ENCODE measurements at regions not wholly inside any gene's neighbourhood (a gene's known extent, or its start where the extent isn't known, plus 50 kb on each side); places are given as distances from the start of the nearest gene placed in this dataset.
"Not testable (repeated sequence)": the region's sequence is repeated elsewhere in the genome, so short reads cannot be mapped to it uniquely, and the experiment has no call there.

- Mint-ChIP-seq H3K27me3 (ENCODE audit: insufficient read depth, unreplicated experiment) (peaks cover 5% of the 10 kb centered on the region), H3K9me3 (ENCODE audit: unreplicated experiment) (no peaks in the 10 kb centered on the region), H3K36me3 (ENCODE audit: insufficient read depth, unreplicated experiment) (no peaks in the 10 kb centered on the region), H3K4me3 (ENCODE audit: unreplicated experiment) (no peak overlapping the region), H3K4me1 (ENCODE audit: low read depth, unreplicated experiment) (no peaks in the 10 kb centered on the region), H3K27ac (ENCODE audit: unreplicated experiment) (no peak overlapping the region)
- no TSS peak for BruUV-seq (replicated peaks)
- ChIA-PET POLR2A (no interaction called here), CTCF (no interaction called here)
- 0 out of 2 replicates have a peak, but pooled peaks cover 6% of the 10 kb centered on the region for H3K4me1 ChIP-seq
- TF ChIP-seq CTCF (IDR thresholded peaks at IDR 0.05; ENCODE audit: insufficient read depth in 1 of 2, low read depth in 1 of 2, low read length in 1 of 2, severe bottlenecking in 1 of 2, unreplicated experiment in 1 of 2): no peak
- no peaks in the 10 kb centered on the region for H3K36me3 ChIP-seq (ENCODE audit: control insufficient read depth, insufficient read depth, low read length)
- DNase-seq: no peak
- intact Hi-C loops (cut with micrococcal nuclease; ENCODE audit: unreplicated experiment): no loop called here
- no peak overlapping the region for H3K4me3 ChIP-seq (ENCODE audit: low read depth, low read length)
- no peaks in the 10 kb centered on the region for H3K27me3 ChIP-seq (replicated peaks; ENCODE audit: control insufficient read depth, insufficient read depth, low read length)
- no peaks in the 10 kb centered on the region for H3K9me3 ChIP-seq
Observed at GRCh38 chr1:222057162-222057561, 315.3 kb upstream of the DUSP10 start.

GRCh38 chr1:222054416-222054815 lies 312.5 kb upstream of the DUSP10 start:
- Mint-ChIP-seq H3K4me1 (ENCODE audit: low read depth, unreplicated experiment) (no peaks in the 10 kb centered on the region), H3K4me3 (ENCODE audit: unreplicated experiment) (no peak overlapping the region), H3K9me3 (ENCODE audit: unreplicated experiment) (no peaks in the 10 kb centered on the region), H3K36me3 (ENCODE audit: insufficient read depth, unreplicated experiment) (no peaks in the 10 kb centered on the region), H3K27me3 (ENCODE audit: insufficient read depth, unreplicated experiment) (peaks cover 5% of the 10 kb centered on the region), H3K27ac (ENCODE audit: unreplicated experiment) (no peak overlapping the region)
- intact Hi-C loops (cut with micrococcal nuclease; ENCODE audit: unreplicated experiment): no loop called here
- ChIA-PET CTCF (no interaction called here), POLR2A (no interaction called here)
- Histone ChIP-seq H3K36me3 (ENCODE audit: control insufficient read depth, insufficient read depth, low read length) (no peaks in the 10 kb centered on the region), H3K9me3 (no peaks in the 10 kb centered on the region), H3K4me1 (no peaks in the 10 kb centered on the region), H3K27me3 (replicated peaks; ENCODE audit: control insufficient read depth, insufficient read depth, low read length) (no peaks in the 10 kb centered on the region), H3K4me3 (ENCODE audit: low read depth, low read length) (no peak overlapping the region)
- BruUV-seq (replicated peaks): no TSS peak
- DNase-seq: no peak
- TF ChIP-seq CTCF (IDR thresholded peaks at IDR 0.05; ENCODE audit: insufficient read depth in 1 of 2, low read depth in 1 of 2, low read length in 1 of 2, severe bottlenecking in 1 of 2, unreplicated experiment in 1 of 2): no peak

- intact Hi-C loops (cut with micrococcal nuclease; ENCODE audit: unreplicated experiment): no loop called here
- H3K4me1 ChIP-seq: no peaks in the 10 kb centered on the region
- Mint-ChIP-seq H3K27me3 (ENCODE audit: insufficient read depth, unreplicated experiment) (peaks cover 5% of the 10 kb centered on the region), H3K4me3 (ENCODE audit: unreplicated experiment) (no peak overlapping the region), H3K36me3 (ENCODE audit: insufficient read depth, unreplicated experiment) (no peaks in the 10 kb centered on the region), H3K9me3 (ENCODE audit: unreplicated experiment) (no peaks in the 10 kb centered on the region), H3K4me1 (ENCODE audit: low read depth, unreplicated experiment) (no peaks in the 10 kb centered on the region), H3K27ac (ENCODE audit: unreplicated experiment) (no peak overlapping the region)
- H3K27me3 ChIP-seq (replicated peaks; ENCODE audit: control insufficient read depth, insufficient read depth, low read length): no peaks in the 10 kb centered on the region
- no peaks in the 10 kb centered on the region for H3K36me3 ChIP-seq (ENCODE audit: control insufficient read depth, insufficient read depth, low read length)
- no peak for DNase-seq
- BruUV-seq (replicated peaks): no TSS peak
- POLR2A ChIA-PET: no interaction called here
- H3K9me3 ChIP-seq: no peaks in the 10 kb centered on the region
- TF ChIP-seq CTCF (IDR thresholded peaks at IDR 0.05; ENCODE audit: insufficient read depth in 1 of 2, low read depth in 1 of 2, low read length in 1 of 2, severe bottlenecking in 1 of 2, unreplicated experiment in 1 of 2): no peak
- no peak overlapping the region for H3K4me3 ChIP-seq (ENCODE audit: low read depth, low read length)
- CTCF ChIA-PET: no interaction called here
Observed at GRCh38 chr1:222053790-222054294, 312.0 kb upstream of the DUSP10 start.

GRCh38 chr1:222051311-222051710 lies 309.4 kb upstream of the DUSP10 start:
- POLR2A ChIA-PET: not testable (repeated sequence)

GRCh38 chr1:222049661-222050060 lies 307.8 kb upstream of the DUSP10 start:
- intact Hi-C loops (cut with micrococcal nuclease; ENCODE audit: unreplicated experiment); H3K27me3 Mint-ChIP-seq (ENCODE audit: insufficient read depth, unreplicated experiment); H3K4me1 ChIP-seq; H3K36me3 Mint-ChIP-seq (ENCODE audit: insufficient read depth, unreplicated experiment); H3K4me3 ChIP-seq (ENCODE audit: low read depth, low read length); POLR2A ChIA-PET; H3K9me3 Mint-ChIP-seq (ENCODE audit: unreplicated experiment); CTCF ChIA-PET; H3K36me3 ChIP-seq (ENCODE audit: control insufficient read depth, insufficient read depth, low read length); DNase-seq; H3K4me3 Mint-ChIP-seq (ENCODE audit: unreplicated experiment); BruUV-seq (replicated peaks); H3K27me3 ChIP-seq (replicated peaks; ENCODE audit: control insufficient read depth, insufficient read depth, low read length); H3K27ac Mint-ChIP-seq (ENCODE audit: unreplicated experiment); H3K9me3 ChIP-seq; H3K4me1 Mint-ChIP-seq (ENCODE audit: low read depth, unreplicated experiment): not testable (repeated sequence)

More at GRCh38 chr1:222051311-222051710, 309.4 kb upstream of the DUSP10 start:
- H3K36me3 ChIP-seq (ENCODE audit: control insufficient read depth, insufficient read depth, low read length); CTCF ChIA-PET; H3K27me3 Mint-ChIP-seq (ENCODE audit: insufficient read depth, unreplicated experiment); H3K4me3 ChIP-seq (ENCODE audit: low read depth, low read length); H3K36me3 Mint-ChIP-seq (ENCODE audit: insufficient read depth, unreplicated experiment); H3K4me1 Mint-ChIP-seq (ENCODE audit: low read depth, unreplicated experiment); H3K9me3 ChIP-seq; H3K27me3 ChIP-seq (replicated peaks; ENCODE audit: control insufficient read depth, insufficient read depth, low read length); H3K9me3 Mint-ChIP-seq (ENCODE audit: unreplicated experiment); BruUV-seq (replicated peaks); H3K4me3 Mint-ChIP-seq (ENCODE audit: unreplicated experiment); H3K4me1 ChIP-seq; H3K27ac Mint-ChIP-seq (ENCODE audit: unreplicated experiment); DNase-seq; intact Hi-C loops (cut with micrococcal nuclease; ENCODE audit: unreplicated experiment): not testable (repeated sequence)

Data from Caco-2 (cell line).